ENCODE measurements at regions not wholly inside any gene's neighbourhood (a gene's known extent, or its start where the extent isn't known, plus 50 kb on each side); places are given as distances from the start of the nearest gene placed in this dataset.
"Not testable (repeated sequence)": the region's sequence is repeated elsewhere in the genome, so short reads cannot be mapped to it uniquely, and the experiment has no call there.

DNA sequence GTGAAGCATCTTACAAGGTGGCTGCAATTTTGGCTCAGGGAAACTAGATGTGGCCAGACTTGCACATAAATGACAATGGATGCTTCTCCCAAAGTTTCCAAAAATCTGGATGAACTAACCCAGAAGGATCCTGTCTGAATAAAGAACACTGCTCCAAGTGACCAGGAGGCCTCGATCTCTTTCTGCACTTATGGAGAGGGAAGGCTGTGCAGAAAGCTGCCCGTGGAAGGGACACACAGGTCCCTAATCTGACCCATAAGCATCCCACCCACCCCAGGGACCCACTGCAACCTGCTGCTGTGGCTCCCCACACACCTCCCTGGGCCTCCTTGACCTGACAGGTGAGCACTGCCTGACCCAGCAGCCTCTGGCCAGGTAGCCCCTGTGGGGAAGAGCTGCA lies 74.6 kb upstream of the SEC14L1 start:
- Histone ChIP-seq H3K9ac (ENCODE audit: low read depth, low read length) (no peak overlapping the region), H3K4me3 (ENCODE audit: low read depth, low read length) (no peak overlapping the region), H3K27me3 (ENCODE audit: control insufficient read depth, insufficient read depth, low read length) (no peaks in the 10 kb centered on the region), H3K27ac (ENCODE audit: low read depth, low read length) (no peak overlapping the region), H3K36me3 (ENCODE audit: control insufficient read depth, insufficient read depth, low read length) (no peaks in the 10 kb centered on the region), H3K9me3 (ENCODE audit: control insufficient read depth, insufficient read depth, low read length) (no peaks in the 10 kb centered on the region), H3K4me1 (ENCODE audit: control insufficient read depth, insufficient read depth, low read length) (peaks cover 5% of the 10 kb centered on the region; the same call in 1 of the 2 replicates)

DNA sequence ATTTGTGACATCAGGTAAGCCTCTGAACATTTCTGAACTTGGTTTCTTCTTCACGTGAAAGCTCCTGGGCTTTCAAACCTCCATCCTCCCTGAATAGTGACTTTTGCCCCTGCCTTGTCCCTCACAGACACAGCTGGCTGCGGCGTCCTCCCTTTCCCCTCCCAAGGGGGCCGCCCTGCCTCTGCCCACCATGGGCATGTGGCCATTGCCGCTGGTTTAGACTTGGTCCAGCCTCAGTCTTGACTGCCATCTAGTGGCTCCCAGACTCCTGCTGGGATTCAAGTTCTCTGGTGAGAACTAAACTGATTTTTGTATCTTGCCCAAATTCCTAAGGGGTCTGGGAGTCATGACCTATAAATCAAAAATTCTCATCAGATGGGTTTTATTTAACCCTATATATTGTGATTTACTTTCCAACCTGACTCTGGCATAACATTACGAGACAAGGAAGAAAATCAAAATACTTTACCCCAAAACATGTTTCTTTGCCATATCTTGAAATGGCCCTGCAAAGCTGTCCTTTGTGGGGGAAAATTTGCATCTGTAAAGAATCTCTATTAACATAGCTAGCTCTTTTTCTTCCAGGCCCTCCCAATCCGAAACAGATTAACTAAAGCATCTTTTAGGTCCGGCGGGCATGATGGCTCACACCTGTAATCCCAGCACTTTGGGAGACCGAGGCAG lies 73.9 kb upstream of the SEC14L1 start:
- H3K36me3 ChIP-seq (ENCODE audit: control insufficient read depth, insufficient read depth, low read length); H3K9ac ChIP-seq (ENCODE audit: low read depth, low read length); H3K9me3 ChIP-seq (ENCODE audit: control insufficient read depth, insufficient read depth, low read length); H3K4me3 ChIP-seq (ENCODE audit: low read depth, low read length); H3K27ac ChIP-seq (ENCODE audit: low read depth, low read length); H3K27me3 ChIP-seq (ENCODE audit: control insufficient read depth, insufficient read depth, low read length); H3K4me1 ChIP-seq (ENCODE audit: control insufficient read depth, insufficient read depth, low read length): not testable (repeated sequence)

DNA sequence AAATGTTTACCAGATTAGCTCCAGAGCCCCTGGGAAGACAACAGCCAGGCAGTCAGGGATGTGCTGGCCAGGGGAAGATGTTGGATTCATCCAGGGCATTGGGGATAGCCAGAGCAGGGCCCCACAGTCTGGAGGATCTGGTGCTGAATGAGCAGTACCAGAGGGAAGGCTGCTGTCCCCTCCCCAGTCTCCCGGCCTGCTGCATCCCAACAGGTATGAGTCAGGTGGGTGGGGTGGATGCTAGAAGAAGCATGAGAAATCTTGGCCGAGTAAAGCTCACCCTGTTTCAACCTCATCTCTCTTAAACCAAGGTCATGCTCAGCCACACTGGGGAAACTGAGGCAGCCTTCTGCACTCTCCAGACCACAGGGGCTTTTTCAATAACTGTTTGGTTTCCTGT lies 71.9 kb upstream of the SEC14L1 start:
- Histone ChIP-seq H3K27ac (ENCODE audit: low read depth, low read length) (no peak overlapping the region), H3K36me3 (ENCODE audit: control insufficient read depth, insufficient read depth, low read length) (no peaks in the 10 kb centered on the region), H3K27me3 (ENCODE audit: control insufficient read depth, insufficient read depth, low read length) (no peaks in the 10 kb centered on the region)

DNA sequence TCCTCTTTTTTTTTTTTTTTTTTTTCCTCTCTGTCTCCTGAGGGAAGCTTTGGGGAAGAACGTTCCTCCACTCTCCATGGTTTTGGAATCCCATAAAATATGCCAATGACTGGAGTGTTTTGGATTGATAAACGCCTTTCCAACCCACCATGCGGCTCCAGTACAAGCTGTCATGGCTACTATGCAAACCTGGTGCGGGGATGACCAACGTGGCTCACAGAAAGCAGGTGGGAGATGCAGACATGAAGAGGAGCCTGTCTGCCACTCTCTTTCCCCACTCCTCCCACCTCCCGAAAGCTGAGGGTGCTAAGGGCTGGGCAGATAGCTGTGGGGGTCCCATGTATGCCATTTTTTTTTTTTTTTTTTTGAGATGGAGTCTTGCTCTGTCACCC lies 69.9 kb upstream of the SEC14L1 start:
- Histone ChIP-seq H3K27ac (ENCODE audit: low read depth, low read length) (no peak overlapping the region), H3K27me3 (ENCODE audit: control insufficient read depth, insufficient read depth, low read length) (no peaks in the 10 kb centered on the region), H3K9me3 (ENCODE audit: control insufficient read depth, insufficient read depth, low read length) (no peaks in the 10 kb centered on the region), H3K4me3 (ENCODE audit: low read depth, low read length) (no peak overlapping the region), H3K4me1 (ENCODE audit: control insufficient read depth, insufficient read depth, low read length) (peaks cover 5% of the 10 kb centered on the region; the same call in 1 of the 2 replicates), H3K9ac (ENCODE audit: low read depth, low read length) (no peak overlapping the region), H3K36me3 (ENCODE audit: control insufficient read depth, insufficient read depth, low read length) (no peaks in the 10 kb centered on the region)

More for the DNA sequence above, 71.9 kb upstream of the SEC14L1 start:
- H3K9ac ChIP-seq (ENCODE audit: low read depth, low read length): no peak overlapping the region
- no peaks in the 10 kb centered on the region for H3K9me3 ChIP-seq (ENCODE audit: control insufficient read depth, insufficient read depth, low read length)
- H3K4me1 ChIP-seq (ENCODE audit: control insufficient read depth, insufficient read depth, low read length): peaks cover 5% of the 10 kb centered on the region; the same call in 1 of the 2 replicates
- H3K4me3 ChIP-seq (ENCODE audit: low read depth, low read length): no peak overlapping the region

DNA sequence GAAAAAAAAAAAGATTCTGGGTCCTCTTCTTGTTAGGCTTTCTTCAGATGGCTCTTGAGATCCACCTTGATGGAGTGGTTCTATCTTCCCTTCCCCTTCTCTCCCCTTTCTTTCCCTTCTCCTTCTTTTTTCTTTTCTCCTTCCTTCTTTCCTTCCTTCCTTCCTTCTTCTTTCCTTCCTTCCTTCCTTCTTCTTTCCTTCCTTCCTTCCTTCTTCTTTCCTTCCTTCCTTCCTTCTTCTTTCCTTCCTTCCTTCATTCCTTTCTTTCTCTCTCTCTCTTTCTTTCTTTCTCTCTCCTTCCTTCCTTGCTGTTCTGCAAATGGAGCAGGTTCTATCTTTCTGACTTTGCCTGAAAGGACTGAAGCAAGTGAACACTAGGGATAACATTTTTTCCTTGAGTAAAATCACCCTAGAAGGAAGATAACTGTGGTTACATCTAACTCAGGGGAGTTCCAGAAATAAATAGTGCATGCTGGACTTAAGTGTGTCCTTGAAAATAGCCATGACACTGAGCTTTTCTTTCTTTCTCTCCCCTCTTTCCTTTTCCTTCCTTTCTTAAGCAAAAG lies 68.8 kb upstream of the SEC14L1 start:
- Histone ChIP-seq H3K27ac (ENCODE audit: low read depth, low read length) (no peak overlapping the region), H3K4me3 (ENCODE audit: low read depth, low read length) (no peak overlapping the region), H3K36me3 (ENCODE audit: control insufficient read depth, insufficient read depth, low read length) (no peaks in the 10 kb centered on the region), H3K9ac (ENCODE audit: low read depth, low read length) (no peak overlapping the region), H3K27me3 (ENCODE audit: control insufficient read depth, insufficient read depth, low read length) (no peaks in the 10 kb centered on the region), H3K4me1 (ENCODE audit: control insufficient read depth, insufficient read depth, low read length) (peaks cover 3% of the 10 kb centered on the region; the same call in 1 of the 2 replicates), H3K9me3 (ENCODE audit: control insufficient read depth, insufficient read depth, low read length) (no peaks in the 10 kb centered on the region)

DNA sequence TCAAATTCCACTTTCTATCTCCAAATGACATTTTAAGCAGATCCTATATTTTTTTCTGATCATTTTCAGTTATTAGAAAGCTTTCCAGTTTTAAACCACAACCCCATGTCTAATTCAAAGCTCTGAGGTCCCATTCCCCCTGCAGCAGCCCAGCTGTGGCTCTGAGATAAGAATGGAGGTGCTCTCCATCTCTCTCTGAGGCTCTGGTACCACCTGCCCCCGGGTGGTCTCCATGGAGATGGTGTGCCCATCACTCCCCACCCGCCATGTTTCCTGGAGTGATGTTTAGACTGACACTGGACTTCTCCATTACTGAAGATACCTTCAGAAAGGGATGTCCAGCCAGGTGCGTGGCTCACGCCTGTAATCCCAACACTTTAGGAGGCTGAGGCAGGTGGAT lies 68.1 kb upstream of the SEC14L1 start:
- Histone ChIP-seq H3K4me1 (ENCODE audit: control insufficient read depth, insufficient read depth, low read length) (peaks cover 3% of the 10 kb centered on the region; the same call in 1 of the 2 replicates), H3K4me3 (ENCODE audit: low read depth, low read length) (no peak overlapping the region), H3K36me3 (ENCODE audit: control insufficient read depth, insufficient read depth, low read length) (no peaks in the 10 kb centered on the region), H3K9ac (ENCODE audit: low read depth, low read length) (no peak overlapping the region), H3K27ac (ENCODE audit: low read depth, low read length) (no peak overlapping the region), H3K9me3 (ENCODE audit: control insufficient read depth, insufficient read depth, low read length) (no peaks in the 10 kb centered on the region), H3K27me3 (ENCODE audit: control insufficient read depth, insufficient read depth, low read length) (no peaks in the 10 kb centered on the region)

DNA sequence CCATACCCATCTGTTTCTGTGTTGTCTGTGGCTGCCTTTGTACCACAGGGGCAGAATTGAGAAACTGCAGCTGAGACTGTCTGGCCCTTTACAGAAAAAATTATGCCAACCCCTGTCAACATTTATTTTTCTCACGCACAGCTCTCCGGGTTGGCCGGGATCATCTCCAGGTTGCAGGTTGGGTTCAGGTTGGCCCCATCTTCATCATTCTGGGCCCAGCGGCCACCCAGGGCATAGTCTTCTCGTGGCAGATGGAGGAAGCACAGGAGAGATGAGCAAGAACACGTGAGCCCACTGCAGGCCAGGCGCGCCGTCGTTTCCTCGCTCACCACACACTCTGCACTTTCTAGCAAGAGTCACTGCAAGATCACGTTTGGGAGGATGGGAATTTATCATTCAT lies 66.1 kb upstream of the SEC14L1 start:
- no peak overlapping the region for H3K9ac ChIP-seq (ENCODE audit: low read depth, low read length)

DNA sequence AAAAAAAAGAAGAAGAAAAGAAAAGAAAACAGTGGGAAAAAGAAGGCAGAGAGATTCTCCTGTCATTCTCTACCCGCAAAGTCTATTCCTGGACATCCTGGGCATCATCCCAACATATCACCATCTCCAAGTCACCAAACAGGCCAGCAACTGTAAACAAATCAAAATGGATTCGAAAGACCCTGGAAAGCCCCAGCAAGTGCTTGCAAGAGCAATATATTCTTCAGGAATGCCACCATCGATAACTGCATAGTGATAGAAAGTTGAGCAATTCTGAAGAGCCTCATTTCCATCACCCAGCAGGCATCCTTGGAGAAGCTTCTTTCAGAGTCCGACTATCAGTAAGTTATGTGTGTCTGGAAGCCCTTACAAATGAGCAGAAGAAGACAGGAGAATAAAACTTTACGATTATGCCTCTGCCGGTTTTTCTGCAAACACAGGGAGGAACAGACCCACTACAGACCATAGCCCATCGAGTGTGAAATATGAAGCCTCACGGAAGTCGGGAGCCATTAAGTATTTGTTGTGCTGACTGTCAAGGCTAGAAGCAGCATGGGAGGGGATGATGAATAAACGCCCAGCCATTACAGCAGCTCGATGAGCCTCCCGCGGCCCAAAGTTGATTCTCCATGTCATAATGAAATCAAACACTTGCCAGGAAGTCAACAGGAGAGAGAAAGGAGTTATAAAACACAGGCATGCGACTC lies 64.5 kb upstream of the SEC14L1 start:
- Histone ChIP-seq H3K36me3 (ENCODE audit: control insufficient read depth, insufficient read depth, low read length) (no peaks in the 10 kb centered on the region), H3K9me3 (ENCODE audit: control insufficient read depth, insufficient read depth, low read length) (no peaks in the 10 kb centered on the region), H3K27me3 (ENCODE audit: control insufficient read depth, insufficient read depth, low read length) (no peaks in the 10 kb centered on the region), H3K4me3 (ENCODE audit: low read depth, low read length) (no peak overlapping the region), H3K9ac (ENCODE audit: low read depth, low read length) (no peak overlapping the region), H3K27ac (ENCODE audit: low read depth, low read length) (no peak overlapping the region), H3K4me1 (ENCODE audit: control insufficient read depth, insufficient read depth, low read length) (peaks cover 3% of the 10 kb centered on the region; the same call in 1 of the 2 replicates)

More for the DNA sequence above, 66.1 kb upstream of the SEC14L1 start:
- H3K4me3 ChIP-seq (ENCODE audit: low read depth, low read length): no peak overlapping the region
- H3K27me3 ChIP-seq (ENCODE audit: control insufficient read depth, insufficient read depth, low read length): no peaks in the 10 kb centered on the region
- no peak overlapping the region for H3K27ac ChIP-seq (ENCODE audit: low read depth, low read length)
- H3K4me1 ChIP-seq (ENCODE audit: control insufficient read depth, insufficient read depth, low read length): peaks cover 3% of the 10 kb centered on the region; the same call in 1 of the 2 replicates
- no peaks in the 10 kb centered on the region for H3K9me3 ChIP-seq (ENCODE audit: control insufficient read depth, insufficient read depth, low read length)
- no peaks in the 10 kb centered on the region for H3K36me3 ChIP-seq (ENCODE audit: control insufficient read depth, insufficient read depth, low read length)

DNA sequence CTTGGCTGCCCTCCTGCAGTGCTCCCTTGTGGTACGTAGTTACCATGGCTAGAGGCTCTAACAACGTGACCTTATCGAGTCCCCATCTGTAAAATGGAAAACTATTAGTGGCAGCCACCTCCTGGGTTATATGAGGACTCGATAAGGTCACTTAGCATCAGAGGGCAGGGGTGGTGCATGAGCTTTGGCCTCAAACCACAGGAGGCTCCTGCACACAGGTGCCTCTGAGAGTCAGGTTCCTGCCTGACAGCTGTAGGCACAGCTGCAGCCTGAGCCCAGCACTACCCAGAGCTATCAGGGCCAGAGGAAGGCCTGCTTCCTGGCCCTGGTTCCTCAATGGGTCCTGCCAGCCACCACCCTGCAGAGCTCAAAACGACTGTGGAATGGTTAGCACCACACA lies 57.2 kb upstream of the SEC14L1 start:
- Histone ChIP-seq H3K27ac (ENCODE audit: low read depth, low read length) (no peak overlapping the region), H3K27me3 (ENCODE audit: control insufficient read depth, insufficient read depth, low read length) (no peaks in the 10 kb centered on the region), H3K4me1 (ENCODE audit: control insufficient read depth, insufficient read depth, low read length) (peaks cover 4% of the 10 kb centered on the region; the same call in 1 of the 2 replicates), H3K9me3 (ENCODE audit: control insufficient read depth, insufficient read depth, low read length) (no peaks in the 10 kb centered on the region), H3K36me3 (ENCODE audit: control insufficient read depth, insufficient read depth, low read length) (no peaks in the 10 kb centered on the region), H3K9ac (ENCODE audit: low read depth, low read length) (no peak overlapping the region), H3K4me3 (ENCODE audit: low read depth, low read length) (no peak overlapping the region)

DNA sequence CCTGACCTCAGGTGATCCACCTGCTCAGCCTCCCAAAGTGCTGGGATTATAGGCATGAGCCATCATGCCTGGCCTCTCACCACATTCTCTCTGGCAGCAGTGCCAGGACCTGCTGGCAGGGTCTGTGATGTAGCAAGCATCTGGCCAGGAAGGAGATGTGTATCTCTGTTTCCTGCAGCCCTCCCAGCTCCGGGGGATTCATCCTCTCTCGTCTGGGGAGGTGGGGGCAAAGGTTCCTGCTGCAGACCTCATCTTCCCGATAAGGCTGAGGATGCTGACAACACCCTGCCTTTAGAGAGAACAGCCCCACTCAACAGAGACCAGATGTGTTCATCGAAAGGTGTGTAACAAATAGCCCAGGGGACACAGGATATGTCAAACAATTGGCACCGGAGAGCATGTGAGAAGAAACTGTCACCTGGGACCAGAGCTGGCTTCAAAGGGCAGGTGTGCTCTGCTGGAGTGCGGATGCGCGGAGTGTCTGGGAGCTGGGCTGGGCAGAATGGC lies 54.8 kb upstream of the SEC14L1 start:
- Histone ChIP-seq H3K9me3 (ENCODE audit: control insufficient read depth, insufficient read depth, low read length) (no peaks in the 10 kb centered on the region), H3K4me3 (ENCODE audit: low read depth, low read length) (no peak overlapping the region), H3K36me3 (ENCODE audit: control insufficient read depth, insufficient read depth, low read length) (peaks cover 11% of the 10 kb centered on the region), H3K27me3 (ENCODE audit: control insufficient read depth, insufficient read depth, low read length) (no peaks in the 10 kb centered on the region), H3K27ac (ENCODE audit: low read depth, low read length) (no peak overlapping the region), H3K9ac (ENCODE audit: low read depth, low read length) (no peak overlapping the region), H3K4me1 (ENCODE audit: control insufficient read depth, insufficient read depth, low read length) (peaks cover 7% of the 10 kb centered on the region; the same call in 1 of the 2 replicates)
